Neural cell (in vitro differentiated cells): ENCODE measurements at regions not wholly inside any gene's neighbourhood (a gene's known extent, or its start where the extent isn't known, plus 50 kb on each side); places are given as distances from the start of the nearest gene placed in this dataset.

ENCODE experiments used
- CTCF ChIP-seq: fragments of 450-650 bp; IDR thresholded peaks from 2 replicates; pipeline ENCODE4 v1.5.1; 2014; ENCODE audit warnings: antibody characterized with exemption, mild to moderate bottlenecking, moderate library complexity; ENCODE audit not compliant: poor library complexity, severe bottlenecking
- EZH2 ChIP-seq: fragments of 200-600, 300-800 bp; shearing (Covaris generic), sonication (generic); IDR thresholded peaks from 2 replicates; pipeline ENCODE4 v1.6.1; 2014; ENCODE audit warnings: antibody characterized with exemption, low read length, borderline replicate concordance, mild to moderate bottlenecking; ENCODE audit not compliant: insufficient read depth, poor library complexity, severe bottlenecking
- RAD21 ChIP-seq: fragments of 450-650 bp; conservative IDR thresholded peaks from 2 replicates; pipeline ENCODE4 v1.6.1; 2014; ENCODE audit warnings: antibody characterized with exemption, mild to moderate bottlenecking, moderate library complexity
- REST ChIP-seq: IDR thresholded peaks from 2 replicates; pipeline ENCODE4 v1.6.1; 2012; ENCODE audit warnings: borderline replicate concordance
- TAF1 ChIP-seq: IDR thresholded peaks from 2 replicates; pipeline ENCODE4 v1.6.1; 2012; ENCODE audit warnings: low read depth

- TF ChIP-seq CTCF (no peak), EZH2 (no peak), REST (no peak), TAF1 (no peak), RAD21 (no peak)
Observed at GRCh38 chr5:25099538-25099937, 454.8 kb upstream of the CDH10 start.
